ENCODE measurements at regions not wholly inside any gene's neighbourhood (a gene's known extent, or its start where the extent isn't known, plus 50 kb on each side); places are given as distances from the start of the nearest gene placed in this dataset.

DNA sequence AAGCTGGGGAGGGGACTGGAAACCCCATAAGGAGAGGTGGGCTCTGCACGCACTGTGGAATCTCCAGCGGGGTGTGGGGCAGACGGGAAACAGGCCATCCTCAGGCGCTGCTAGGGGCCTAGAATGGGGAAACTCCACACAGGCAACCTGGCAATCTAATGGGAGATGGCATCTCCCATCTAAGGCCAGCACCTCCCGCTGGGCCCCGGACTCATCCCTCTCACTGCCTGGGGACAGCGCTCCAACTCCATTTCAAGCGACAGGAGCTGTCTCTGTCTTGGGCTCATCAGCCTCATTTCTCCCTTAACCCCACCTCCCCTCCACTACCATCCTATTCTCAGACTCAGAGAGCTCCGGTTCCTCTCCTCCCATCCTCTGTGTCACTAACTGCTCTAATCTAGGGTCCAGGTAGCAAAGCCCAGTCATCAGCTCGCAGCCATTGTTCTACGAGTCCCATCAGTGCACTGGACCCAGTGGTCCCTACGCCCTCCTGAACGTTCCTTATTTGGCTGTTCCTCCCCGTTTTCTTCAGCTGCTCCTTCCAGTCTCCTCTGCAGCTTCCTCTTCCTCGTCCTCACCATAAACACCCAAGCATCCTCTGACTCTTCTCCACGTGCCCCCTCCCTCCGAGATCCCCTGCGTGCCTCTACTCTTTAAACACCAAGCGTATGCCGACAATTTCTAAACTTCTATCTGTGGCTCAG is 93.4 kb upstream of the CASZ1 start:
- no peak for ATAC-seq
- peak; percentile 16 for DNase-seq (ENCODE audit: missing footprints)
- intact Hi-C loops (cut with DNase I): no loop called here

DNA sequence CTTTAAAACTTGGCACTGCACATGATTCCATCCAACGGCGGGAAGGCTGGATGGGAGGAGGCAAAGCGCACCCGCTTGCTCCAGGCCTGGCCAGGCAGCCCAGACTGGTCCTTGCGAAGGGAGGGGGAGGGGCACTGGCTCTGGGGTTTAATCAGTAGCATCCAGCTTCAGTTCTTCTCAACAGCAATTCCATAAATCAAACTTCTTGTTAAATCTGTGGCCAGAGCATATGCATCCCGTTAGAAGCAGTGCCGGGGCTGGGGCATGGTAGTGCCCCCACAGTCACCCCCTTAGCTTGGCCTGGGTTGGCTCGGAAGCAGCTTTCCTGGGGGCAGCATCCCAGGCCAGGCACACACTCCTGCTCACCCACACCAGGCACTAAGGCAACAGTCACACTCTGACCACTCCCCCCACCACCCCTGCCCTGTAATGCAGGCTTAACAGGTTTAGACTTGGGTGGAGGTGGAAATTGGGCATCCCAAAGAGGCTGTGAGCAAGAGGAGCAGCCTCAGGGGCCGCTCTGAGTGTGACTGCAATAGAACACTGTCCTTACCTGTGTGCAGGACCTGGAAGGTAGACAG is 94.1 kb upstream of the CASZ1 start:
- intact Hi-C loops (cut with DNase I): no loop called here
- ATAC-seq (no peak), DNase-seq (ENCODE audit: missing footprints) (no peak)

DNA sequence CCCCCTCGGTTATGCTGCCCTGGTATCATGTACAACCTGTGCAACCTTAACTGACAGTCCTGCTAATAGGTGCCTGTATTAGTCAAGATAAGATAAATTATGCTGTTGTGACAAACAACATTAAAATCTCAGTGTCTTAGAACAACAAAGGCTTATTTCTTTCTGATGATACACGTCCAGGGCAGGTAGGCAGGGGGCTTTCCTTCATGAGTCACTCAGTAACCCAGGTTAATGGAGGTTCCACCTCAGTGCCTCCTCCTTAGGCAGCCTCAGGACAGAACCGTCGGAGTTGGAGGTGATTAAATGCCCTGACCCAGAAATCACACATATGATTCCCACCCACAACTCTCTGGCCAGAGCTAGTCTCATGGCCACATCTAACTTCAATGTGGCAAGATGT is 94.6 kb upstream of the CASZ1 start:
- DNase-seq (ENCODE audit: missing footprints) (no peak), ATAC-seq (no peak)
- intact Hi-C loops (cut with DNase I): no loop called here

DNA sequence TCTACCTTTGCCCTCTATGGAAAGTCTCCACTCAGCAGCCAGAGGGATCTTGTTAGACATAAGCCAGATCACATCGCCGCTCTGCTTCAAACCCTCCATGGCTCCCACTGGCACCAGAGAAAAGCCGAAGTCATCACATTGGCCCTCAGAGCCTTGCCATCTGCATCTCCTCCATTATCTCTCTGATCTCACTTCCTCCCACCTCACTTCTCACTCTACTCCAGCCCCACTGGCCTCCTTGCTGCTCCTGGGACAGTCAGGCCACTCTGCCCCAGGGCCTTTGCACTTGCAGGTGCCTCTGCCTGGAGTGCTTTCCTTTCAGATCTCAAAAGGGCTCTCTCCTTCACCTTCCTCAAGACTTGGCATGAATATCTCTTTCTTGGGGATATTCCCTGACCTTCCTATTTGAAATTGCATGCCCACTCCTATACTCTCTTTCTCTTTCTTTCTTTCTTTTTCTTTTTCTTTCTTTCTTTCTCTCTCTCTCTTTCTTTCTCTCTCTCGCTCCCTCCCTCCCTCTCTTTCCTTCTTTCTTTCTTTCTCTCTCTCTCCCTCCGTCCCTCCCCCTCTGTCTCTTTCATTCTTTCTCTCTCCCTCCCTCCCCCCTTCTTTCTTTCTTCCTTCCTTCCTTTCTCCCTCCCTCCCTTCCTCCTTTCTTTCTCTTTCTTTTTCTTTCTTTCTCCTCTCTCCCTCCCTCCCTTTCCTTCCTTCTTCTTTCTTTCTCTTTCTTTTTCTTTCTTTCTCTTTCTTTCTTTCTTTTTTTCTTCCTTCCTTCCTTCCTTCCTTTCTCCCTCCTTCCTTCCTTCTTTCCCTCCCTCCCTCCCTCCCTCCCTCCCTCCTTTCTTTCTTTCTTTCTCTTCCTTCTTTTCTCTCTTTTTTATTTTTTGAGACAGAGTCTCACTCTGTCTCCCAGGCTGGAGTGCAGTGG is 96.0 kb upstream of the CASZ1 start:
- peak; percentile 40 for DNase-seq (ENCODE audit: missing footprints)
- ATAC-seq: no peak
- intact Hi-C loops (cut with DNase I): no loop called here

DNA sequence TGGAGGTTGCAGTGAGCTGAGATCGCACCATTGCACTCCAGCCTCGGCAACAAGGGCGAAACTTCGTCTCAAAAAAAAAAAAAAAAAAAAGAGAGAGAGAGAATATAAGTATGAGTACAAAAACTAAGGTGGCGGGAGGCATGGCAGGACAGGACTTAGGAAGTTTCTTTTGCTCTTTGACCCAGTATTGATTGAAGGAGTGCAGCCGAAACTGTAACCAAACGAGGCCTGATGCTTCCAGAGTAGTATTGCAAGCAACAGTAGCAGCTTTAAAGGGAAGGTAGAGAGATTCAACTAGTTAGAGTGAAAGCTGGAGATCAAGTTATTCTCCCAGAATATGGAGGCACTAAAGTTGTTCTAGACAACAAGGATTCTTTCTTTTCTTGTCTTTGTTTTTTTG is 99.2 kb upstream of the CASZ1 start:
- intact Hi-C loops (cut with DNase I): no loop called here
- DNase-seq (ENCODE audit: missing footprints): no peak
- ATAC-seq: no peak

DNA sequence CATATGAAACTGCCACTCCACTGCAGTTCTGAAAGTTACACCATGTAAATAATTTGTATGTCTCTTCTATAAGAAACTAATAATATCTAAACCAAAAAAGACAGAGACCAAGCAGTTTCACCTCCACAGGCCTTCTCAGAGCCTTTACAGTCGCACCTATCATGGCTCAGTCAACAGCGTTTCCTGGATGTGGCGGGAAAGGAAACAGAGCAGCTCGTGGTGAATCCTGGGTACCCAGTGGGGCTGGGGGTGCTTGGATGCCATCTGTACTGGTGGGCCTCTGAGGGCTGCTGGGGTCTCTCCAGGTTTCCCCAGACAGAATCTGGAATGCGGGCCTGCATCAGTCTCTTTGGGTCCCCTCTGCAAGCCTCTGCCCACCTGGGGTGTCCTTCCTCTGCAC is 100.2 kb upstream of the CASZ1 start:
- intact Hi-C loops (cut with DNase I): no loop called here
- ATAC-seq (no peak), DNase-seq (ENCODE audit: missing footprints) (peak; percentile 13)

DNA sequence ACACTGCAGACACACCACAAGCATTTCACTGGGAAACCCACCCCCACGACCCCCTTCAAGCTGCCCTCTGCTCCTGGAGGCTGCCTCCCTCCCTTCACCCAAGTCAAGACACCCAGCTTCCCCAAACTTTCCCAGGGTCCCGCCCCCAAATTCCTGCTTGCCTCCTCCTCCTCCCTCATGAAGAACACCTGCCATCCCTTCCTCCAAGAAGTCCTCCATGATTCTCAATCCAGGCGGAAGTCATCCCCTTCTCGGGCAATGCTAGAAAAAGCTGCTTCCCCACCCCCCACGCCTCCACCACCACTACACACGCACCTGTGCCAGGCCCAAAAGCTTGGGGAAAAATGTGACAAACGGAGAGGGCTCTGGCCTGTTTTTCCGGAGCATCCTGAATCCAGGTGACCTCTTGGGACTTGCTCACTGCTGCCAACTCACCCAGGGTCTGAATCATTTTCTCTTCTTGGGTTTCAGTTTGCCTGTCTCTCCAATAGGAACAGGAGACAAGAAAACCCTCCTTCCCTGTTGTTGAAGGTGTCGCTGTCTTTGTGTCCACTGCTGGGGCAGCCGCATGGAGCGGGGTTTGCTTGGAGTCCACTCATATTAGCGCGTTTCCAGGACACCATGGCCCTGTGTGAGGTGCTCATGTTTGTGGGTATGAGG is 101.0 kb upstream of the CASZ1 start:
- intact Hi-C loops (cut with DNase I): no loop called here
- ATAC-seq: no peak
- peak; percentile 22 for DNase-seq (ENCODE audit: missing footprints)

DNA sequence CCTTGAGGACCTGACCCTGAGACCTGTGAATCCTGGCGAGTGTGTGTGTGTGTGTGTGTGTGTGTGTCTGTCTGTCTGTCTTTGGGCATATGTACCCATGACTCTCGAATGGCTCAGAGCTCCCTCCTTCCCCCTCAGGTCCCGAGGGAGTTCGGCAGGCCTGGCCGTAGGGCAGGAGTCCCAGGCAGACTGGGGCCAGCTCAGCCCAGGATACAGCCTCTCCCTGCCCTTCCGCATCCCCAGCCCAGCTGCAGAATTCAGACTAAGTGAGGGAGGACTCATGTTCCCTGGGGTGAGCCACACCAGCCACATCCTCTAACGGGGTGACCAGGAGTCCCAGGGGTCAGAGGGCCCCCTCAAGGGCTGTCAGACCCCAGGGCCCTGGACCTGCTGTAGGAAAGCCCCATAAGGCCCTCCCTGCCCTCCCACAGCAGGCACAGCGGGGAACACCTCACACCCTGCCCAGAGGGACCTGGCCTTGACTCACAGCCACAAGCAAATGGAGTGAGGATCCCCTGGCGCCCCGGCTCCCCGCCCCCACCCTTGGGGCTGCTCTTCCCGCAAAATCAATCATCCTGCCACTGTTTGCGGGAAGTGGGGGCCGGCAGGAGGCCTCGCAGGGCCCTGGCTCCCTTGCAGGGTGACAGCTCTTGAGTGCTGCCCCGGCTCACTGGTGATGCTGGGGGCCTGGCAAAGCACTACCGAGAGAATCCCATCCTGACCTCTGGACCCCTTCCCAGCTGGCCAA is 101.7 kb upstream of the CASZ1 start:
- DNase-seq (ENCODE audit: missing footprints) (peak; percentile 16), ATAC-seq (no peak)
- intact Hi-C loops (cut with DNase I): no loop called here

DNA sequence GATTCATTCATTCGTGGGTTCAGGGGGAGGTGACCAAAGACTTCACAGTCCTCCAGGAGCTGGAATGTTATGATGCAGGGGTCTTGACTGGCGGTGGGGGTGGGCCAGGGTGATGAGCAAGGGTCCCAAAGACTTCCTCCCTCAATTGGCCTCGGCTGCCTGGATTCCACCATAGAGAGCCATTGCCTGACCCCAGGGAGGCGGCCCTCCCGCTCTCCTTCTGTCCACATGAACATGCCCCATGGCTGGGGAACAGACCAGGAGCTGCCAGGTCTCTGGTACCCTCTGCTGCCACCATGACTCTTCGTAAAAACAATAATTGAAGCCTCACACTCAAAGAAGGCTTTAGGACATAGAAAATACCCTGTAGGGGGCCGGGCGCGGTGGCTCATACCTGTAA is 102.5 kb upstream of the CASZ1 start:
- intact Hi-C loops (cut with DNase I): no loop called here
- no peak for ATAC-seq
- DNase-seq (ENCODE audit: missing footprints): peak; percentile 50

DNA sequence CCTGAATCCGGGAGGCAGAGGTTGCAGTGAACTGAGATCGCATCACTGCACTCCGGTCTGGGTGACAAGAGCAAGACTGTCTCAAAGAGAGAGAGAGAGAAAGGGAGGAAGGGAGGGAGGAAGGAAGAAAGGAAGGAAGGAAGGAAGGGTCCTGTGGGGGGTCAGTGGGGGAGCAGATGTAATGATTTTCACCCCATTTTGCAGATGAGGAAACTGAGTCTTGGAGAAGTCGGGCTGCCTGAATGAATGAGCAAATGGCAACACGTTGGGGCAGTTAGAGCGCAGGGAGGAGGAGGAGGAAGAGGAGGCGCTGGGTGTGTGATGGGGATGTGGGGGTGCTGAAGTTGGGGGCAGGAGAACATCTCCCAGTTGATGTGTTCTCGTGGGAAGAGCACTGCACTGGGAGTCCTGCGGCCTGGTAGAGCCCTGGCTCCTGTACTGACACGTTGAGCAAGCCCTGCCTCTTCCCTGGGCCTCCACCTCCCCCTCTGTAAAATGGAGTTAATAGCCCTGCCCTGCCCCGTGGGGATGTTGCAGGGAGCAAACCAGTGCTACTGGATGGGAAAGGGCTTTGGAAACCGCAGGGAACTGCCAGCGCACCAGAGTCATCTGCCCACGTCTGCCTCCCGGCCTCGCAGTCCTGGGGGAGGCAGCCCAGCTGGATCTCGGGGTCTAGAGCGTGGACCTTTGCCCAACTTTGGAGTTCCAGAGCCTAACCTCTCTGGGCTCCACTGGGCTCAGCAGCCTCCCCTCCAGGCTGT is 103.2 kb upstream of the CASZ1 start:
- ATAC-seq (no peak), DNase-seq (ENCODE audit: missing footprints) (no peak)
- intact Hi-C loops (cut with DNase I): no loop called here

DNA sequence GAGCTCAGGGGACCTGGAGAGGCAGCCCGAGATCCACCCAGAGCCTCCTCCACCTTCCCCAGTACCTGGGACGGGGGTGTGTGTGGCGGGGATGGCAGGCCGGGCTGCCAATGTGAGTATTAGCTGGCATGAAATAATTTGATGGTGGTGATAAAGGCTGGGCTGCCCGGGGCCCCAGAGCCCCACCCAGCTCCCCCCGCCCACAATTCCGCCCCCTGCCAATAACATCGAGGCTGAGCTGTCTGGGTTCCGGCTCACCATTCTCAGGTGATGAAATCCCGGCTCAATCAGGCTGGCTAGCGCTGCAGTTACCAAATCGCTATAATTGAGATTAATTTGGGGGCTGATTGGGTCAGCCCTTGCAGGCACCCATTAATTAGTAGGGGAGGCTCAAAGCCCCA is 103.8 kb upstream of the CASZ1 start:
- ATAC-seq (no peak), DNase-seq (ENCODE audit: missing footprints) (peak; percentile 11)
- intact Hi-C loops (cut with DNase I): no loop called here

DNA sequence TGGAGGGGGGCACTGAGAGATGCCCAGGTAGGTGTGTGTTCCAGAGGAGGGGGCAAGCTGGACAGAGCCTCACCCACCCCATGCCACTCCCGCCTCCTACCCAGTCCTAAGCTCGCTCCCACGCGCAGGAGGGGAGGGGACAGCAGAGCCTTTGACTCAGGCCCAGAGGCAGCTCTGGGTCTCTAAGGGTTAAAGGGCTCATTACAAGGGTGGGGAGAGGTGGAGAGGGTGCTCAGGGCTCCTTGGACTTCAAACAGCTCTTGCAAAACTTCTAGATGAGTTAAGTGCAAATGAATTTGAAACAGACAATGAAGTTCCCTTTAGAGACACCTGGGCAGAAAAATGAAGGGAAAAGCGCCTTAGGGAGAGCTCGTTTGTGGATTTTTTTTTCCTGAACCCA is 104.2 kb upstream of the CASZ1 start:
- intact Hi-C loops (cut with DNase I): no loop called here
- no peak for ATAC-seq
- no peak for DNase-seq (ENCODE audit: missing footprints)

DNA sequence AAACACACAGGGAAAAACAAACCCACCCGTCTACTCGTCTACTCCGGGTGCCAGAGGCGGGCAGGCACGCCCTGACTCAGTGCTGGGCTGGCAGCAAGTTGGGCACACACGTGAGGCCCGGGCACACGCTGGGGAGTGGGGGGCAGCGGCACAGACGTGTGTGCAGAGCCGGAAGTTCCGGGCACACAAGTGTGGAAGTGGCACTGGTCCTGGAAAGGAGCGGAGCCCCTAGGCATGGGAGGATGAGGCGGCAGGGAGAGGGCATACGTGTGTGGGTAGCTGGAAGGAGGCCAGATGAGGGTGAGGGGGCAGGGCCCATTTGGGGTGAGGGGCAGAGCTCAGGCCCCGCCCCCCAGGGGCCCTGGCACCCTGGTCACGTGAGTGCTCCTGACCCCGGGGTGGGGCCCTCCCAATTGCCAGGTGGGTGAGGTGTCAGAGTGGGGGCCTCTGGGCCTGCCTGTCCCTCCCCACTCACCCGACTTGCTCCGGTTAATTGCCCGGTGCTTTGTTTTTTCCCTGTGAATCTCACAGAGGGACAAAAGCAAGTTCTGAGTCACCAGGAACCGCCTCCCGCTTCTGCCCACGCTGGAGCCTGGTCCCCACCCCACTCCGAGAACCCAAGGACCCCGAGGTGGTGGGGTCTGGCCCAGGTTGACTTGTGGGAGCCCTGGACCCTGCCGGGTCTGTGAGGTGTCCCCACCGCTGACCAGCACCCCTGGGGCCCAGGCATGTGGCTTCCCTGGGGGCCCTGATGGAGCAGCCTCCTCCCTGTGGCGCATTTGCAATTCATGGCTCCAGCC is 104.8 kb upstream of the CASZ1 start:
- DNase-seq (ENCODE audit: missing footprints) (peak; percentile 46), ATAC-seq (peak; percentile 26)

DNA sequence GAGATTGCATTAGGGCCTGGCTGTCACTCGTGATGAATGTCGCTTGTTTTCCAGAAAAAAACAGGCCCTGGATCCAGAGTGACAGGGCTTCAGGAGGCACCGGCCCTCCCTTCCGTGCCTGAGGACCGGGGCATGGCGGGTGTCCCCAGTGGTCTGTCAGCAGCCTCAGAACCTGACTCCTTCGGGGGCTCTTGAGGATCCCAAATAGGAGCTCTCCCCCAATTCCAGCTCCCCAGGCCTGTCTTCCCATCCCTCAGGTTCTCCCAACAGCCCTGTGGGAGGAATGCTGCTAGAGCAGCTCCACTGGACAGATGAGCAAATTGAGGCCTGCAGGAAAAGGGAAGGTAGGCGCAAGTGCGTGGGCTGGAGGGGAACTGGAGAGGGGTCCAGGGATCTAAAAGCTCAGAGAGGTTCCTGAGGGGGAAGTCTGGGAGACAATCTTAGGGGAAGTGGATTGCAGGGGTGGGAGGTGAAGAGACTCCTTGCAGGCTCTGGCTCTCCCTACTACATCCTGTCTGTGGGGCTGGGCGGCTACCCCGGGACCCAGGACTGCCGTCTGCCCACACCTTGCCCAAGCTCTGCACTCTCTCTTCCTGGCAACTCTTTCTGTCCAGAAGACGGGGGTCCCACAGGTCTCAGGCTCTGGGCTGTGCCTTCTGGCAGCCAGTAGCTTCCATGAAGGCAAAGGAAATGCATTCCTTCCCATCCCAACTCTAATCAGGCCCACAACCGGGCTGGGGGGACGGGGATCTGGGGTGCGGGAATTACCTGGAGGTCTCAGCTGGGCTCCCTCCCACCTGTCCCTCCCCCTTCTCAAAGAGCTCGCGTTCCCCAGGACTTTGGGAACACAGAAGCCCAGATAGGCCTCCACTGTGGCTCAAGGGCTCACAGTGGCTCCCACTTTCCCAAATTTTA is 105.7 kb upstream of the CASZ1 start:
- DNase-seq (ENCODE audit: missing footprints): peak; percentile 33
- no peak for ATAC-seq

More for the DNA sequence above, 104.8 kb upstream of the CASZ1 start:
- intact Hi-C loops (cut with DNase I): no loop called here

DNA sequence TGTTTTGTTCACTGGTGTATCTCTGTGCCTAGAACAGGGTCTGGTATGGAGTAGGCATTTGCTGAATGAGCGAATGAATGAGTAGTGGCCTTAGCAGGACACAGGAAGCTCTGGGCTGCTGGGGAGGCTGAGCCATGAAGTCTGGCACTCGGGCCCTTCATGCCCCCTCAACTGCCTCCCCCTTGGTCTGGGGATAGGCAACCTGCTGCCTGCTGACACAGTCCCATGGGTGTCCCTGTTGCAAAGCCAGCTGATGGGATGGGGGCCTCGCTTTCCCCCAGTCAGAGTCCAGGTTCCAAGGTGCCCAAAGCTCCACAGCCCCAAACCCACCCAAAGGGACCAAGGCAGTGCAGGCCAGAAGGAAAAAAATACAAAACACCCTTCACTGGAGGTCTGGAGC is 107.0 kb upstream of the CASZ1 start:
- intact Hi-C loops (cut with DNase I): no loop called here
- DNase-seq (ENCODE audit: missing footprints) (no peak), ATAC-seq (no peak)

More for the DNA sequence above, 105.7 kb upstream of the CASZ1 start:
- intact Hi-C loops (cut with DNase I): no loop called here

DNA sequence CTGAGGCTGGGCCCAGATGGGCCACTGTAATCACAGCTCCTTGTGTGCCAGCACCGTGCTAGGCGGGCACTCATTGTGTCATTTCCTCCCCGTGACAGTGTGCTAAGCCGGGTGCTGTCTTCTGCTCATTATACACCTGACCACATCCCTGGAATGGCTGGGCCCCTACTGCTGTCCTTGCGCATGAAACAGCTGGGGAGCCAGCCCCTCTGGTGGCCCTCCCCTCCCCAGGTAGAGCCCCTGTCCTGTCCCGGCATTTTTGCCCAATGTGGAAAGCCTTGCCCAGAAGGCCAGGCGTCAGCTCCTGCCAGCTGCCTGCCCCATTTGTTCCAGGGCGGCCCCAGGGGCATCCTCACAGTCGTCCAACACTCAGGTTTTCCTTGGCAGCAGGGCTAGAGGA is 107.4 kb upstream of the CASZ1 start:
- no peak for ATAC-seq

More for the DNA sequence above, 107.4 kb upstream of the CASZ1 start:
- intact Hi-C loops (cut with DNase I): no loop called here
- DNase-seq (ENCODE audit: missing footprints): peak; percentile 26
